ENCODE measurements at regions not wholly inside any gene's neighbourhood (a gene's known extent, or its start where the extent isn't known, plus 50 kb on each side); places are given as distances from the start of the nearest gene placed in this dataset.

DNA sequence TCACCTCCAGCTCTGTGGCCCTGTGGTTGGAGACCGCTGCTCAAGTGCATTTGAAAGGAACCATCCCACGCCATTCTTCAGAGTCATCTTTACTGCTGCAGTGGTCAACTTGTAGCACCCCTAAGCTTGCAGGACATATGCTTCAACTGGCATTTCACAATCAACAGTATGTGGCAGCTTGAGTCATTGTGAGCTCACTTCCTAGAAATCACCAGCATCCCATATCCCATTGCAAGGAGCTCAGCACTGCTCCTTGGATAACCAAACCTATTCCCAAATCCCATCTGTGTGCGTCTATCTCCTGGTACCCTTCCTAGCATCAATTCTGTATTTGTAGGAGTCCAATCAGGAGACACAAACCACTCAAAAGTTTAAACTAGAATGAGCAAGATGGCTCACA is 51.0 kb upstream of the OR4F29 start:
- DNase-seq = peak; percentile 0
